Activated T-cell treated with anti-CD3 and anti-CD28 coated beads for 48 hours (primary cell): ENCODE measurements at regions not wholly inside any gene's neighbourhood (a gene's known extent, or its start where the extent isn't known, plus 50 kb on each side); places are given as distances from the start of the nearest gene placed in this dataset.

ENCODE experiments used
- DNase-seq: peaks from one replicate; pipeline ENCODE4 v3.0.0-alpha.2; 2020; ENCODE audit warnings: low read depth

DNA sequence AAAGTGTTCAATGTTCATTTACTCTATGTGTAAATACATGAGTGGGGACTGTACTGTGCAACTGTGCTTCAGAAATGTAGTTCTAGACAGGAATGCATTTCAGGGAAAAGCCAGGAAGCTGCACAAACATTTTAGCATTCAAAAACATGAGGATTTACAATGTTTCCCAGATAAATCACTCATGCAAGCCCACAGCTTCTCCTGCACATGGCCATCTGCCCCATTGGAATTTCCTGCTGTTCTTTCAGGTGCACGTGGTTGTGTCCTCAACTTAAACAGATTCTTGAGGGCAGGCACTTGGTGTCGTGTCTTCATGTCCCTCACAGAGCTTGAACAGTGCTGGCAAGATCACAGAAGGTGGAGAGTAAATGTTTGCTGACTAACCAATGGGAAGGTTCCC lies 101.5 kb downstream of the UNC5CL start:
- DNase-seq = no peak

DNA sequence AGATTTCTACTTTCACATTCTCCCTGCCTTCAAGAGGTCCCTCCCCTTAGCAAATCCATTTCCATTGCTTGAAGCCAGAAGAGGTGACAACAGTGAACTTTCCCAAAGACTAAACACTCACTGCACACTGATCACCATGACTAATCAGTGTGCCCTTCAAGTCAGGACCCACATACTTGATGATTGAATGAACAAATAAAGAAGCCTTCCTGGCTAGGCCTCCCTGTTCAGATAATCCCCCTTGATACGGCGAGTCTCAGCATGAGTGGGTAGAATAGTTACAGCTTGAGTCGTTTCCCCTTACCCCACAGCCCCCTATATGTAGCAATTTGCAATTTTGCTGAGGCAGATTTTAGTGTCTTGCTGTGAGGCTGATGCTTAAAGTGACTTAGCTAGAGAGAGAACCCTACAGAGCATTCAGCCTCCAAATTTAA lies 102.2 kb downstream of the UNC5CL start:
- DNase-seq = no peak

DNA sequence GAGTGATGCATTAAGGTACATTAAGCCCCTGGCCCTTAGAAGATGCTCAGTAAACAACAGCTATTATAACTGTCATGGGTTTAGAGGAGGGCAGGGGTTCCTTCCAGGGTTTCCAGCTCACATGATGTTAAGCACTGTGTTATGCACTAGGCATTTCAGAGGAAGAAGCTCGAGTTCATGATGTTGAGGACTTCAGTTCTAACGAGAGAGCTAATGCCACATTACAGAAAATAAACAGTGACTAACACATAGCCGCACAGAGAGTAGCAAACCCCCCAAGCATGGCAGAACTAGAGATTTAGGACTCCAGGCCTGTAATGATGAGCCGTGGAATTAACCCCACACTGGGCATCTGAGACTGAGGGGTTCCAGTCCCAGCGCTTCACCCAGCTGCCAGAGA lies 105.2 kb downstream of the UNC5CL start:
- no peak for DNase-seq

- DNase-seq = no peak
Observed at GRCh38 chr6:40932953-40933352, 106.1 kb downstream of the UNC5CL start.

DNA sequence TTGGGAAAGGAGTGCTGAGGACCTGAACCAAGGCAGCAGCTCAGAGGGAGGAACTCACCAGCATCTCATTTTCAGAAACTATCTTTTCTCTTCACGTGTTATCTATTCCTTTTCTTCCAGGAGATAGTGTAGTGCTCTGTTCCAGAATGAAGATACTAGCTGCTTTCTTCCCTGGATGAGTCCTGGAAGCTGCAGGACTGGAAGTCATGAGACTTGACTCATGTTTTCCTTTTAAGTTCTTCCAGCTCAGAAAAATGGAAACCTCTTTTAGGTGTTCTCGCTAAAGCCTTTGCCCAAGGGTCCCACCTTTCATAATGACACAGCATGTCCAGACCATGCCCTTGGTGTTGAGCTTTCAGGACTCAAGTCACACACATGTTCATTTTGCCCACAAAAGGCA lies 106.7 kb downstream of the UNC5CL start:
- DNase-seq = no peak

DNA sequence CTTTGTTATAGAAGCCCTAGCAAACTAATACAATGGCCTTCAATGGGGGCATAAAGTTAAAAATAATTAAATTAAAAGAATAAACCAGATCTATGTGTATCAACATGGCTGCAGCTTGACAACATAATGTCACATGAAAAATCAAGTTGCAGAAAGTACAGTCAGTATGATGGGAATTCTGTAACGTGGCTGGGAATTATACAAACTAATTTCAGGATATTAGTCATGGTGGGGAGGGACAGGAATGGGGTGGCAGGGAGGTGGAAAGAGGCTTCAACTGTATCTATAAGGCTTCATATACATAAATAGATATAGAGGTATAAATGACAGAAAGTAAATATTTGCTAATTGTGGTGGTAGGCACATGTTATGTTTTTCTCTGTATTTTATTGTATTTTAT lies 107.1 kb downstream of the UNC5CL start:
- DNase-seq = no peak

GRCh38 chr6:40930555-40930954 lies 108.5 kb downstream of the UNC5CL start:
- no peak for DNase-seq

DNA sequence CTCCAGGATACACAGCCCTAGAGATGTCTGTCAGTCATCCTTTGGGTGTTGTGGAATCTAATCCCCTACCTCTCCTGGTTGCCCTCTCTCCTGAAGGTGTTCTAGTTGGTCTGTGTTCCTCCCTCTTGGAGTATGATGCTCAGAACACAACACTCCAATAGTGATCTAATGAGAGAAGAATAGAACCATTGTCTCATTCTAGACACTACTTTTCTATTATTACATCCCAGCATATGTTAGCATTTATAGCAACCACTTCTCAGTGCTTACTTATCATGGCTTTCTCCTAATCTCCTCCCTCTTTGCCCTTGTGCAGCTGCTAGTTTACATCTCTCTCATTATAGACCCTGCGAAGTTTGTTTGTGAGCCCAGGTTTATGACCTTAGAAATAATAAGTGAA lies 109.0 kb downstream of the UNC5CL start:
- no peak for DNase-seq

DNA sequence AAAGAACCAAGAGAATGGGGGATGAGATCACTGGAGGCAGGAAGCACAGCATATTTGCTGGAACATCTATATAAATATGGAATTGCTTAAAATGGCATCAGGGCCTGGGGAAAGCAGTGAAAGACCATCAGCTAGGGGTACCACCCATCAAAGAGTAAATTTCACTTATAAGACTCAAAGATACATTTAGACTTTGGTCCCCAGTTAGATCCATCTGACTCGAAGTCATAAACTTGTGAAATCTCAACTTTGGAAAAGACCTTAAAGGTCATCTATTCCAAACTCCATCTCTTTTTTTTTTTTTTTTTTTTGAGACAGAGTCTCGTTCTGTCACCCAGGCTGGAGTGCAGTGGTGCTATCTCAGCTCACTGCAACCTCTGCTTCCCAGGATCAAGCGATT lies 109.8 kb downstream of the UNC5CL start:
- DNase-seq = no peak

DNA sequence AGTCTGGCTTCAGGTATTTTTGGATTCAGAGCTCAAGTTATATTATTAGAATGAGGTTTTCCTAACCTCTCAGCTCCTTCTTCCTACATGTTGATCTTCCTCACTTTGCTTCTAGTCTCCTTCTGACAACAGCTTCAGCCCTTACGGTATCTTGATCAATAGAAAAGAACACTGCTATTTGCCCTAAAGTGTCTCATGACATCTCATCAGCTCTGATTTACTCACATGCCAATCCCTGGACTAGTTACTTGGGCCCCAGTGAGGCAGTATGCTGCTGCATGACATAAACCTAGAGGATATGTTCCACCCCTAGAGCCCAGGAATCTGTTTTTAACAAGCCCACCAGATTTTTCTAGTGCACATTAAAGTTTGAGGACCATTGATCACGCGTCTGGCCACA lies 110.3 kb downstream of the UNC5CL start:
- no peak for DNase-seq

- no peak for DNase-seq
Observed at GRCh38 chr6:40928307-40928706, 110.7 kb downstream of the UNC5CL start.

- DNase-seq = no peak
Observed at GRCh38 chr6:40925341-40925740, 113.7 kb downstream of the UNC5CL start.

GRCh38 chr6:40924839-40925238 lies 114.2 kb downstream of the UNC5CL start:
- no peak for DNase-seq

GRCh38 chr6:40923880-40924279 lies 115.1 kb downstream of the UNC5CL start:
- DNase-seq = no peak

- no peak for DNase-seq
Observed at GRCh38 chr6:40923326-40923725, 115.7 kb downstream of the UNC5CL start.

- no peak for DNase-seq
Observed at GRCh38 chr6:40922281-40922680, 116.7 kb downstream of the UNC5CL start.

- no peak for DNase-seq
Observed at GRCh38 chr6:40918040-40918651, 120.9 kb downstream of the UNC5CL start.

GRCh38 chr6:40917603-40918002 lies 121.4 kb downstream of the UNC5CL start:
- DNase-seq = no peak

GRCh38 chr6:40916845-40917244 lies 122.2 kb downstream of the UNC5CL start:
- DNase-seq = no peak

DNA sequence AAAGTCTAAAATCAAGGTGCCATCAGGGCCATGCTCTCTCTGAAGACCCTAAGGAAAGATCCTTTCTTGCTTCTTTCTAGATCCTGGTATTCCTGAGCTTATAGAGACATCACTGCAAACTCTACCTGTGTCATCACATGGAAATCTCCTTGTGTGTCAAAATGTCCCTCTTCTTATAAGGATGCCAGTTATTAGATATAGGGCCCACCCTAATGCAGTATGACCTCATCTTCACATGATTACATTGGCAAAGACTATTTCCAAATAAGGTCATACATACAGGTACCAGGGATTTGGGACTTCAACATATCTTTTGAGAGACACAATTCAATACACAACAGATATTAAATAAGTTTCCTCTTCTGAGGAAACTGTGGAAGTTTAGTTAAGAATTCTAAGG lies 123.9 kb downstream of the UNC5CL start:
- DNase-seq = no peak

GRCh38 chr6:40914005-40914404 lies 125.0 kb downstream of the UNC5CL start:
- DNase-seq = no peak

DNA sequence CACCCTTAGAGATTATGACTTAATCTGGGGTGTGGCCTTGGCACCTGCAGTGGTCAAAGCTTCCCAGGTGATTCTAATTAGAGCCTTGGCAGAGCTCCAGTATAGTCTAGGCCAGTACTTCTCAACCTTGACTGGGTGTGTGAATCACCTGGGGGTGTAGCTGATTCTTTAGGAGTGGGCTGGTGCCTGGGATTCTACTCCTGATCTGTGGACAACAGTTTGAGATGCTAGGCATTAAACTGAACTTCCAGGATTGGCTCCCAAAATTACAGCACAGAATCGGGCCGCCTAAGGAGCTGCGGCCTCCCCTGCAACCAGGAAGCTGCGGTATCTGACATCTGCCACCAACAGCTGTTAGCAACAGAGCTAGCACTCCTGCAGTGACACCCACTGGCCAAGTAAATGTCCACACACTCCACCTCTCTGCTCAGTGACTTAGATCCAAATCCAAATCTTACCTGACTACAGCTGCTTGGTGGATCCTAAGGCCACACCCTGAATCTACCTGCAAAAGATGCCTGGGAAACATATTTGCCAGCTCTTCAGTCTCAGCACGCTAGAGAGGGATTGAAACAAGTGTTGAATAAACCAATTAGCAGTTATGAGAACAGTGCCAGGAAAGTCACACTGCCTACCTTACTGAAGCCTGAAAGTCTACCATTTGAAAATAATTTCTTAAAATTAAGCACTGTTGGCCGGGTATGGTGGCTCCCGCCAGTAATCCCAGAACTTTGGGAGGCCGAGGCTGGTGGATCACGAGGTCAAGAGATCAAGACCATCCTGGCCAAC lies 126.7 kb downstream of the UNC5CL start:
- DNase-seq = peak; percentile 6

GRCh38 chr6:40910260-40910893 lies 128.6 kb downstream of the UNC5CL start:
- no peak for DNase-seq
